GM12875 (cell line): ENCODE measurements at regions not wholly inside any gene's neighbourhood (a gene's known extent, or its start where the extent isn't known, plus 50 kb on each side); places are given as distances from the start of the nearest gene placed in this dataset.

Source experiments
- H3K4me3 ChIP-seq: one replicate; pipeline ENCODE4 v1.5.1; 2011; ENCODE audit warnings: low read depth, low read length, control low read depth
- CTCF ChIP-seq: IDR thresholded peaks from 2 replicates; pipeline ENCODE4 v1.5.1; 2011; ENCODE audit warnings: low read depth, mild to moderate bottlenecking, control low read depth, inconsistent platforms, low read length, moderate library complexity, borderline replicate concordance; ENCODE audit not compliant: insufficient read depth

GRCh38 chr18:37962316-37962966 lies 396.8 kb upstream of the CELF4 start:
- H3K4me3 ChIP-seq, result no peak overlapping the region
- no peak for TF ChIP-seq CTCF

GRCh38 chr18:37958499-37958898 lies 392.9 kb upstream of the CELF4 start:
- H3K4me3 ChIP-seq, result no peak overlapping the region
- TF ChIP-seq CTCF, result no peak

- no peak overlapping the region for H3K4me3 ChIP-seq
- no peak for TF ChIP-seq CTCF
These were observed 391.3 kb upstream of the CELF4 start for GRCh38 chr18:37956902-37957301.

GRCh38 chr18:37956020-37956419 lies 390.4 kb upstream of the CELF4 start:
- TF ChIP-seq CTCF, result no peak
- no peak overlapping the region for H3K4me3 ChIP-seq

GRCh38 chr18:37955201-37955600 lies 389.6 kb upstream of the CELF4 start:
- TF ChIP-seq CTCF, result no peak

GRCh38 chr18:37953876-37954275 lies 388.3 kb upstream of the CELF4 start:
- TF ChIP-seq CTCF, result no peak

More at GRCh38 chr18:37955201-37955600, 389.6 kb upstream of the CELF4 start:
- no peak overlapping the region for H3K4me3 ChIP-seq

GRCh38 chr18:37948471-37948870 lies 382.9 kb upstream of the CELF4 start:
- TF ChIP-seq CTCF, result no peak
- H3K4me3 ChIP-seq, result no peak overlapping the region

More at GRCh38 chr18:37953876-37954275, 388.3 kb upstream of the CELF4 start:
- H3K4me3 ChIP-seq, result no peak overlapping the region
